ENCODE measurements at regions not wholly inside any gene's neighbourhood (a gene's known extent, or its start where the extent isn't known, plus 50 kb on each side); places are given as distances from the start of the nearest gene placed in this dataset.

DNA sequence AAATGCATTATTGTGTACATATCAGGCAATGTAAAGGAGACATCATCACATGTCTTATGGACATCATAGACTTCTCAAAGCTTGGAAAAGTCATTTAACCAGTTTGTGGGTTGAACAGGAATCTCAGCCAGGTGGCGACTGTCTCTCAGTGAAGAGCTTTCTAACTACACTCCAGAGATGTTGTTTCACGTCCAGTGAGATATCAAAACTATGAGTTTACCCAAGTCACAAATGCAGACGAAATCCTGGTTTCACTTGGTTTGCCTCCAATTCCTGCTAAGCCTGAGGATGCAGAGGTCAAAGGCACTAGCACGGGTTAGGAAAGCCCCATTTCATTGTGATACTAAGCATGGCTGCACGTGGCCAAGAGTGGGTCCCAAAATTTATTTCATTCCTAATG, 384.5 kb upstream of the MEIS1 start:
- H3K9ac ChIP-seq: no peak overlapping the region
- DNase-seq: no peak
- H3K9me3 ChIP-seq: no peaks in the 10 kb centered on the region
- ChIA-PET POLR2A (no interaction called here), CTCF (interaction anchor here (1.6 kb wide), 1 partner anchor 16 kb away, joined by 3 read pairs; no protein-coding TSS in a partner anchor)
- H2AFZ ChIP-seq (ENCODE audit: low read depth): no peak overlapping the region
- H4K20me1 ChIP-seq (ENCODE audit: insufficient read depth): no peaks in the 10 kb centered on the region
- no peaks in the 10 kb centered on the region for H3K4me1 ChIP-seq (ENCODE audit: control insufficient read depth in 1 of 2, insufficient read depth in 2 of 2, low read depth in 1 of 2, low read length in 1 of 2)
- no peaks in the 10 kb centered on the region for H3K9me2 ChIP-seq
- no peaks in the 10 kb centered on the region for H3K79me2 ChIP-seq (ENCODE audit: insufficient read depth)
- no peak overlapping the region for H3K4me2 ChIP-seq
- no peaks in the 10 kb centered on the region for H3F3A ChIP-seq (replicated peaks; ENCODE audit: insufficient read depth)
- no peak overlapping the region for H3K27ac ChIP-seq (ENCODE audit: low read depth in 2 of 2, low read length in 1 of 2)
- H3K27me3 ChIP-seq (ENCODE audit: insufficient read depth): no peaks in the 10 kb centered on the region
- H3K4me3 ChIP-seq (ENCODE audit: low read depth in 2 of 2, low read length in 1 of 2): no peak overlapping the region
- H3K36me3 ChIP-seq (replicated peaks in 1 of 2; ENCODE audit: control insufficient read depth in 1 of 2, insufficient read depth in 2 of 2, low read length in 1 of 2): no peaks in the 10 kb centered on the region
- TF ChIP-seq RFX5 (IDR thresholded peaks at IDR 0.05; ENCODE audit: low read length) (no peak), TAF1 (IDR thresholded peaks at IDR 0.05; ENCODE audit: borderline replicate concordance, low read depth, low read length) (no peak), NRF1 (IDR thresholded peaks at IDR 0.05; ENCODE audit: low read depth, low read length) (no peak), POLR2AphosphoS5 (IDR thresholded peaks at IDR 0.05; ENCODE audit: low read depth, low read length) (no peak), EZH2phosphoT487 (IDR thresholded peaks at IDR 0.05; ENCODE audit: borderline replicate concordance, low read depth) (no peak), NFIC (IDR thresholded peaks at IDR 0.05; ENCODE audit: borderline replicate concordance) (no peak), MEF2A (IDR thresholded peaks at IDR 0.05; ENCODE audit: borderline replicate concordance, low read depth) (no peak), TCF12 (IDR thresholded peaks at IDR 0.05) (no peak)
- TF ChIP-seq, protein P1, sequence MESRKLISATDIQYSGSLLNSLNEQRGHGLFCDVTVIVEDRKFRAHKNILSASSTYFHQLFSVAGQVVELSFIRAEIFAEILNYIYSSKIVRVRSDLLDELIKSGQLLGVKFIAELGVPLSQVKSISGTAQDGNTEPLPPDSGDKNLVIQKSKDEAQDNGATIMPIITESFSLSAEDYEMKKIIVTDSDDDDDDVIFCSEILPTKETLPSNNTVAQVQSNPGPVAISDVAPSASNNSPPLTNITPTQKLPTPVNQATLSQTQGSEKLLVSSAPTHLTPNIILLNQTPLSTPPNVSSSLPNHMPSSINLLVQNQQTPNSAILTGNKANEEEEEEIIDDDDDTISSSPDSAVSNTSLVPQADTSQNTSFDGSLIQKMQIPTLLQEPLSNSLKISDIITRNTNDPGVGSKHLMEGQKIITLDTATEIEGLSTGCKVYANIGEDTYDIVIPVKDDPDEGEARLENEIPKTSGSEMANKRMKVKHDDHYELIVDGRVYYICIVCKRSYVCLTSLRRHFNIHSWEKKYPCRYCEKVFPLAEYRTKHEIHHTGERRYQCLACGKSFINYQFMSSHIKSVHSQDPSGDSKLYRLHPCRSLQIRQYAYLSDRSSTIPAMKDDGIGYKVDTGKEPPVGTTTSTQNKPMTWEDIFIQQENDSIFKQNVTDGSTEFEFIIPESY (IDR thresholded peaks at IDR 0.05; ENCODE audit: borderline replicate concordance, low read depth): no peak
- TF ChIP-seq, protein P2, sequence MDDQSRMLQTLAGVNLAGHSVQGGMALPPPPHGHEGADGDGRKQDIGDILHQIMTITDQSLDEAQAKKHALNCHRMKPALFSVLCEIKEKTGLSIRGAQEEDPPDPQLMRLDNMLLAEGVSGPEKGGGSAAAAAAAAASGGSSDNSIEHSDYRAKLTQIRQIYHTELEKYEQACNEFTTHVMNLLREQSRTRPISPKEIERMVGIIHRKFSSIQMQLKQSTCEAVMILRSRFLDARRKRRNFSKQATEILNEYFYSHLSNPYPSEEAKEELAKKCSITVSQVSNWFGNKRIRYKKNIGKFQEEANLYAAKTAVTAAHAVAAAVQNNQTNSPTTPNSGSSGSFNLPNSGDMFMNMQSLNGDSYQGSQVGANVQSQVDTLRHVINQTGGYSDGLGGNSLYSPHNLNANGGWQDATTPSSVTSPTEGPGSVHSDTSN (IDR thresholded peaks at IDR 0.05): no peak
- WGBS (ENCODE audit: low lambda C conversion rate): 12% methylated on average over 5 of the region's 5 CpGs

DNA sequence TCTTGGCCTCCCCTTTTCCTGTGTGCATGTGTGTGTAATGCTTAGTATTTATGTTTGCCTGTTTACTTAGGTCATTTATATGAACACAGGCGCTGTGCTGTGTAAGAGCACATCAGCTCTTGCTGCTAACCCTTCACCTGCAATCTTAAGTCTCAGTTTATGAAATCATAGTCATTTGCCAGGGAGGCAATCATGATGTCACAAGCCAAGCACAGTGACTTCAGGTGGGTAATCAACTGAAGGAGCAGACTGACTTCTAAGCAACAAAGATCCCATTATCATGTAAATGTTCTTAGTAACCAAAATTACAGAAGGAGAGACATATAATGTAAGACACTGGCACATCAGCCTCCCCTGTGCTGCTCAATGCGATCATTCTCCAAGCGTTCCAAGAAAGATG, 386.3 kb upstream of the MEIS1 start:
- WGBS (ENCODE audit: low lambda C conversion rate): 59% methylated on average over 3 of the region's 3 CpGs
- CTCF ChIA-PET: interaction anchor here (1.6 kb wide), 1 partner anchor 18 kb away, joined by 3 read pairs; no protein-coding TSS in a partner anchor
- TF ChIP-seq MEF2A (IDR thresholded peaks at IDR 0.05; ENCODE audit: borderline replicate concordance, low read depth) (no peak), RCOR1 (IDR thresholded peaks at IDR 0.05; ENCODE audit: low read length) (no peak), MXI1 (IDR thresholded peaks at IDR 0.05; ENCODE audit: low read depth, low read length) (no peak), POLR2AphosphoS5 (IDR thresholded peaks at IDR 0.05; ENCODE audit: low read depth, low read length) (no peak), SIN3A (IDR thresholded peaks at IDR 0.05; ENCODE audit: borderline replicate concordance, low read depth, low read length) (no peak), RXRA (IDR thresholded peaks at IDR 0.05; ENCODE audit: borderline replicate concordance, low read depth) (no peak)
- TF ChIP-seq, protein P3, sequence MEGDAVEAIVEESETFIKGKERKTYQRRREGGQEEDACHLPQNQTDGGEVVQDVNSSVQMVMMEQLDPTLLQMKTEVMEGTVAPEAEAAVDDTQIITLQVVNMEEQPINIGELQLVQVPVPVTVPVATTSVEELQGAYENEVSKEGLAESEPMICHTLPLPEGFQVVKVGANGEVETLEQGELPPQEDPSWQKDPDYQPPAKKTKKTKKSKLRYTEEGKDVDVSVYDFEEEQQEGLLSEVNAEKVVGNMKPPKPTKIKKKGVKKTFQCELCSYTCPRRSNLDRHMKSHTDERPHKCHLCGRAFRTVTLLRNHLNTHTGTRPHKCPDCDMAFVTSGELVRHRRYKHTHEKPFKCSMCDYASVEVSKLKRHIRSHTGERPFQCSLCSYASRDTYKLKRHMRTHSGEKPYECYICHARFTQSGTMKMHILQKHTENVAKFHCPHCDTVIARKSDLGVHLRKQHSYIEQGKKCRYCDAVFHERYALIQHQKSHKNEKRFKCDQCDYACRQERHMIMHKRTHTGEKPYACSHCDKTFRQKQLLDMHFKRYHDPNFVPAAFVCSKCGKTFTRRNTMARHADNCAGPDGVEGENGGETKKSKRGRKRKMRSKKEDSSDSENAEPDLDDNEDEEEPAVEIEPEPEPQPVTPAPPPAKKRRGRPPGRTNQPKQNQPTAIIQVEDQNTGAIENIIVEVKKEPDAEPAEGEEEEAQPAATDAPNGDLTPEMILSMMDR (IDR thresholded peaks at IDR 0.05): no peak
- TF ChIP-seq, protein P4, sequence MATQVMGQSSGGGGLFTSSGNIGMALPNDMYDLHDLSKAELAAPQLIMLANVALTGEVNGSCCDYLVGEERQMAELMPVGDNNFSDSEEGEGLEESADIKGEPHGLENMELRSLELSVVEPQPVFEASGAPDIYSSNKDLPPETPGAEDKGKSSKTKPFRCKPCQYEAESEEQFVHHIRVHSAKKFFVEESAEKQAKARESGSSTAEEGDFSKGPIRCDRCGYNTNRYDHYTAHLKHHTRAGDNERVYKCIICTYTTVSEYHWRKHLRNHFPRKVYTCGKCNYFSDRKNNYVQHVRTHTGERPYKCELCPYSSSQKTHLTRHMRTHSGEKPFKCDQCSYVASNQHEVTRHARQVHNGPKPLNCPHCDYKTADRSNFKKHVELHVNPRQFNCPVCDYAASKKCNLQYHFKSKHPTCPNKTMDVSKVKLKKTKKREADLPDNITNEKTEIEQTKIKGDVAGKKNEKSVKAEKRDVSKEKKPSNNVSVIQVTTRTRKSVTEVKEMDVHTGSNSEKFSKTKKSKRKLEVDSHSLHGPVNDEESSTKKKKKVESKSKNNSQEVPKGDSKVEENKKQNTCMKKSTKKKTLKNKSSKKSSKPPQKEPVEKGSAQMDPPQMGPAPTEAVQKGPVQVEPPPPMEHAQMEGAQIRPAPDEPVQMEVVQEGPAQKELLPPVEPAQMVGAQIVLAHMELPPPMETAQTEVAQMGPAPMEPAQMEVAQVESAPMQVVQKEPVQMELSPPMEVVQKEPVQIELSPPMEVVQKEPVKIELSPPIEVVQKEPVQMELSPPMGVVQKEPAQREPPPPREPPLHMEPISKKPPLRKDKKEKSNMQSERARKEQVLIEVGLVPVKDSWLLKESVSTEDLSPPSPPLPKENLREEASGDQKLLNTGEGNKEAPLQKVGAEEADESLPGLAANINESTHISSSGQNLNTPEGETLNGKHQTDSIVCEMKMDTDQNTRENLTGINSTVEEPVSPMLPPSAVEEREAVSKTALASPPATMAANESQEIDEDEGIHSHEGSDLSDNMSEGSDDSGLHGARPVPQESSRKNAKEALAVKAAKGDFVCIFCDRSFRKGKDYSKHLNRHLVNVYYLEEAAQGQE (IDR thresholded peaks at IDR 0.05; ENCODE audit: low read depth, low read length): no peak
- TF ChIP-seq, protein P5, sequence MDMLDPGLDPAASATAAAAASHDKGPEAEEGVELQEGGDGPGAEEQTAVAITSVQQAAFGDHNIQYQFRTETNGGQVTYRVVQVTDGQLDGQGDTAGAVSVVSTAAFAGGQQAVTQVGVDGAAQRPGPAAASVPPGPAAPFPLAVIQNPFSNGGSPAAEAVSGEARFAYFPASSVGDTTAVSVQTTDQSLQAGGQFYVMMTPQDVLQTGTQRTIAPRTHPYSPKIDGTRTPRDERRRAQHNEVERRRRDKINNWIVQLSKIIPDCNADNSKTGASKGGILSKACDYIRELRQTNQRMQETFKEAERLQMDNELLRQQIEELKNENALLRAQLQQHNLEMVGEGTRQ (IDR thresholded peaks at IDR 0.05; ENCODE audit: borderline replicate concordance, low read depth, low read length): no peak

More for the DNA sequence above, 386.3 kb upstream of the MEIS1 start:
- no peak overlapping the region for H3K27ac ChIP-seq (ENCODE audit: low read depth in 2 of 2, low read length in 1 of 2)
- H3K9ac ChIP-seq: no peak overlapping the region
- H3K4me2 ChIP-seq: no peak overlapping the region
- no peak overlapping the region for H2AFZ ChIP-seq (ENCODE audit: low read depth)
- H3K4me3 ChIP-seq (ENCODE audit: low read depth in 2 of 2, low read length in 1 of 2): no peak overlapping the region
- DNase-seq: no peak
- H3K27me3 ChIP-seq (ENCODE audit: insufficient read depth): no peaks in the 10 kb centered on the region
- no peaks in the 10 kb centered on the region for H4K20me1 ChIP-seq (ENCODE audit: insufficient read depth)
- H3K79me2 ChIP-seq (ENCODE audit: insufficient read depth): no peaks in the 10 kb centered on the region
- H3K36me3 ChIP-seq (replicated peaks in 1 of 2; ENCODE audit: control insufficient read depth in 1 of 2, insufficient read depth in 2 of 2, low read length in 1 of 2): no peaks in the 10 kb centered on the region
- POLR2A ChIA-PET: no interaction called here
- H3K9me2 ChIP-seq: no peaks in the 10 kb centered on the region
- no peaks in the 10 kb centered on the region for H3F3A ChIP-seq (replicated peaks; ENCODE audit: insufficient read depth)
- H3K4me1 ChIP-seq (ENCODE audit: control insufficient read depth in 1 of 2, insufficient read depth in 2 of 2, low read depth in 1 of 2, low read length in 1 of 2): no peaks in the 10 kb centered on the region
- no peaks in the 10 kb centered on the region for H3K9me3 ChIP-seq
